SK-N-SH treated with all-trans-retinoic acid at 6 μM for 48 hours (cell line): ENCODE measurements at regions not wholly inside any gene's neighbourhood (a gene's known extent, or its start where the extent isn't known, plus 50 kb on each side); places are given as distances from the start of the nearest gene placed in this dataset.

ENCODE experiments used
- PPARA ChIP-seq: fragments of 250-450 bp; sonication (Bioruptor Pico); IDR thresholded peaks from 2 replicates; pipeline ENCODE4 v1.5.0; 2020; ENCODE audit warnings: mild to moderate bottlenecking, borderline replicate concordance
- SNAI2 ChIP-seq: fragments of 250-450 bp; sonication (Bioruptor Pico); IDR thresholded peaks from 2 replicates; pipeline ENCODE4 v1.5.0; 2020; ENCODE audit warnings: mild to moderate bottlenecking, moderate library complexity
- TCF4 ChIP-seq: fragments of 250-450 bp; sonication (Bioruptor Pico); IDR thresholded peaks from 2 replicates; pipeline ENCODE4 v1.8.0; 2021; ENCODE audit warnings: mild to moderate bottlenecking, moderate library complexity, borderline replicate concordance
- ZFP3 ChIP-seq: fragments of 250-450 bp; sonication (Bioruptor Pico); IDR thresholded peaks from 2 replicates; pipeline ENCODE4 v1.5.0; 2020; ENCODE audit warnings: mild to moderate bottlenecking, moderate library complexity
- ZNF565 ChIP-seq: fragments of 450-650 bp; formaldehyde crosslinking; conservative IDR thresholded peaks from 2 replicates; pipeline ENCODE4 v1.5.0; 2020; ENCODE audit warnings: low read depth, mild to moderate bottlenecking, moderate library complexity
- ZNF8 ChIP-seq: fragments of 450-650 bp; formaldehyde crosslinking; IDR thresholded peaks from 2 replicates; pipeline ENCODE4 v1.5.0; 2020; ENCODE audit warnings: mild to moderate bottlenecking, moderate library complexity
- TF ChIP-seq, protein P1 (sequence below): fragments of 250-450 bp; sonication (Bioruptor Pico); IDR thresholded peaks from 2 replicates; pipeline ENCODE4 v1.8.0; 2020; ENCODE audit warnings: mild to moderate bottlenecking, moderate library complexity, borderline replicate concordance

DNA sequence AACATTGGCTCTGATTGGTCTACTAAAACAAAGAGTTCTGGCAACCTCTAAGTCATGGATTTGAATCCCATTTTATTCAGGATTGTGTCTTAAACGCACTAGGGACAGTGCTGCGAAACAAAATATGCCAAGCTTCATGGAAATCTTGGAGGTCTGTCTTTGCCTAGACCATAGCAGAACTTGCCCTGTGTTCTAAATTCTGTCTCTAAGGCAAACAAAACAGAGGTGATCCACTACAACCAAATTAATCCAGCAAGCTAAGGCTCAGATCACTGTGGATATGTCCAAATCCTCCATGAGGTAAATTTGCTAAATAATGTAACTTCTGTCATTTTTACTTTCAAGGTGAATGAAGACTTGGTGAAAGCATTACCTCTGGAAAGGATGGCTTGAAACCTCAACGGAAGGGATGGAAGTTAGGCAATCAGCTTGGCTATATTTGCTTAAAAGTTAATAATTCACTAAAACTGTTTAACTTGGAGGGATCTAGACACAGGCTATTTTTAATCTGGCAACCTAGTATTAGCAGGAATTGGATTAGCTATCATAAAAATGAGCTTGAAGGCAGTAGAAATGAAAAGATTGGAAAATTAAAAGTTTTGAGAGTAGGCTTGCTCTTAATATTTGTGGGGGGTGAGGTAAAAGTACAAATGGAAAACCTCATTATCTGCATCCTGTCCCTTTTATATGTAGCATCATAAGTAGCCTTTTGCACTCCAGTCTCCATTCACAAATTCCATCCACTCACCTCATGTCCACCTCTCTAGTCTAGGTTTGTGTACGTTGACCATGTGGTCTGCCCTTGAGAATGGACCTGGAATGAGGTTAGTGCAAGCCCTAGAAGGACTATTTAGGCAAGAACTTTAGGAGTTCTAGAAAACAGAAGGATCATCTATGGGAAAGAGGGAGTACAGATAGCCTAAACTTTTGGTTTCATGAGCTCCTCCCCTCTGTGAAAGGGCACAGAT is 176.2 kb downstream of the SMC2 start:
- TF ChIP-seq TCF4 (no peak), ZFP3 (CRISPR knock-in tag) (no peak), PPARA (CRISPR knock-in tag) (no peak), ZNF565 (CRISPR knock-in tag) (no peak), SNAI2 (CRISPR knock-in tag) (no peak), ZNF8 (CRISPR knock-in tag) (no peak)
- TF ChIP-seq, protein P1, sequence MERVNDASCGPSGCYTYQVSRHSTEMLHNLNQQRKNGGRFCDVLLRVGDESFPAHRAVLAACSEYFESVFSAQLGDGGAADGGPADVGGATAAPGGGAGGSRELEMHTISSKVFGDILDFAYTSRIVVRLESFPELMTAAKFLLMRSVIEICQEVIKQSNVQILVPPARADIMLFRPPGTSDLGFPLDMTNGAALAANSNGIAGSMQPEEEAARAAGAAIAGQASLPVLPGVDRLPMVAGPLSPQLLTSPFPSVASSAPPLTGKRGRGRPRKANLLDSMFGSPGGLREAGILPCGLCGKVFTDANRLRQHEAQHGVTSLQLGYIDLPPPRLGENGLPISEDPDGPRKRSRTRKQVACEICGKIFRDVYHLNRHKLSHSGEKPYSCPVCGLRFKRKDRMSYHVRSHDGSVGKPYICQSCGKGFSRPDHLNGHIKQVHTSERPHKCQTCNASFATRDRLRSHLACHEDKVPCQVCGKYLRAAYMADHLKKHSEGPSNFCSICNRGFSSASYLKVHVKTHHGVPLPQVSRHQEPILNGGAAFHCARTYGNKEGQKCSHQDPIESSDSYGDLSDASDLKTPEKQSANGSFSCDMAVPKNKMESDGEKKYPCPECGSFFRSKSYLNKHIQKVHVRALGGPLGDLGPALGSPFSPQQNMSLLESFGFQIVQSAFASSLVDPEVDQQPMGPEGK (CRISPR knock-in tag): no peak
